GM18499 (cell line): ENCODE measurements at regions not wholly inside any gene's neighbourhood (a gene's known extent, or its start where the extent isn't known, plus 50 kb on each side); places are given as distances from the start of the nearest gene placed in this dataset.

Experiments used
- ATAC-seq: cut with Tn5 transposase; IDR thresholded peaks from one replicate; pipeline ENCODE4 v1.9.1; 2021; ENCODE audit warnings: moderate number of reproducible peaks; ENCODE audit not compliant: insufficient read depth, unreplicated experiment

DNA sequence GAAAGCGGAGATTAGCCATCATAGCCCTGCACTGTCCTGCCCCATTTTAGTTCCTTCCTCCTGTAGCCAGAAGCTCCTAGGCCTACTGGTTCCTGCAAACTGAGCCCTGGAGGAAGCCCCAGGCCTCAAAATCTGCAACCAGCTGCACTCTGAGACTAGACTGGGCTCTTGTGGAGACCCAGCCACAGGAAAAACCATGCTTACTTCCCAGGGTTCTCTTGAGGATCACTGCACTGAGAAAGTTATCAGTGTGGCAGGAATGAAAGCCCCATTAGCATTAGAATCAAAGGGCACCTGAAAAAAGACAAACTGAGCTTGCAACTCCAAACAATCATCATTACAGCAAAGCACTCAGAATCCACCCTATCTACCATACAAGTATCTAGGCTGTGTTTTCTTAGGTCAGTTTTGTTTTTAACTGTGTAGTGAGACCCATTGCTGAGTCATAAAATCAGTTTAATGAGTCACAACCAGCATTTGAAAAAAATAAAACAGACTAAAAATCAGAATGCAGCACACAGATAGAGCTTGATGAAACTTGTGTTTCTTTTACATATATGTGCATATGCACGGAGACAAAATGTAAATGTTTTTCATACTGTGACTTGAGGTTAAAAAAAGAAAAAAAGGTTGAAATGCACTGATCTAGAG is 91.0 kb downstream of the UNC5CL start:
- ATAC-seq, result no peak

GRCh38 chr6:40946738-40947301 is 92.2 kb downstream of the UNC5CL start:
- no peak for ATAC-seq

DNA sequence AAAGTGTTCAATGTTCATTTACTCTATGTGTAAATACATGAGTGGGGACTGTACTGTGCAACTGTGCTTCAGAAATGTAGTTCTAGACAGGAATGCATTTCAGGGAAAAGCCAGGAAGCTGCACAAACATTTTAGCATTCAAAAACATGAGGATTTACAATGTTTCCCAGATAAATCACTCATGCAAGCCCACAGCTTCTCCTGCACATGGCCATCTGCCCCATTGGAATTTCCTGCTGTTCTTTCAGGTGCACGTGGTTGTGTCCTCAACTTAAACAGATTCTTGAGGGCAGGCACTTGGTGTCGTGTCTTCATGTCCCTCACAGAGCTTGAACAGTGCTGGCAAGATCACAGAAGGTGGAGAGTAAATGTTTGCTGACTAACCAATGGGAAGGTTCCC is 101.5 kb downstream of the UNC5CL start:
- no peak for ATAC-seq

DNA sequence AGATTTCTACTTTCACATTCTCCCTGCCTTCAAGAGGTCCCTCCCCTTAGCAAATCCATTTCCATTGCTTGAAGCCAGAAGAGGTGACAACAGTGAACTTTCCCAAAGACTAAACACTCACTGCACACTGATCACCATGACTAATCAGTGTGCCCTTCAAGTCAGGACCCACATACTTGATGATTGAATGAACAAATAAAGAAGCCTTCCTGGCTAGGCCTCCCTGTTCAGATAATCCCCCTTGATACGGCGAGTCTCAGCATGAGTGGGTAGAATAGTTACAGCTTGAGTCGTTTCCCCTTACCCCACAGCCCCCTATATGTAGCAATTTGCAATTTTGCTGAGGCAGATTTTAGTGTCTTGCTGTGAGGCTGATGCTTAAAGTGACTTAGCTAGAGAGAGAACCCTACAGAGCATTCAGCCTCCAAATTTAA is 102.2 kb downstream of the UNC5CL start:
- no peak for ATAC-seq

GRCh38 chr6:40933864-40934263 is 105.2 kb downstream of the UNC5CL start:
- no peak for ATAC-seq

DNA sequence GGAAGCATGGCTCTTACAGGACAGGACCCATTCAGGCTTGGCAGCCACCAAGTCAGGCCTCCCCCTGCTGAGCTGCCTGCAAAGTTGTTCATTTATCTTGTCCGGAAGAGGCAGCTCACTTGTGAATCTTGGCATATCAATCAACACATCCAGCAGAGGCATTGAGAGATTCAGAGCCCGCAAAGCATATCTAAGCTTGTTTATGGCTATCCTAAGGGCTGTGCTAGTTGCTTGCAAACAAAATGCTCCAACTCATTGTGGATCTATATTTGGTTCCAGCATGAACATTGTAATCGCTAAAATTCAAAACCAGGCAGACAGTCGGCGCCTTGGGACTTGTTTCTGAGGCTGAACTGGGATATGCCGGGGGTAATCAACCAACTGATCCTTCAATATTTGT is 106.1 kb downstream of the UNC5CL start:
- ATAC-seq, result no peak

- no peak for ATAC-seq
Observed at GRCh38 chr6:40932366-40932765, 106.7 kb downstream of the UNC5CL start.

DNA sequence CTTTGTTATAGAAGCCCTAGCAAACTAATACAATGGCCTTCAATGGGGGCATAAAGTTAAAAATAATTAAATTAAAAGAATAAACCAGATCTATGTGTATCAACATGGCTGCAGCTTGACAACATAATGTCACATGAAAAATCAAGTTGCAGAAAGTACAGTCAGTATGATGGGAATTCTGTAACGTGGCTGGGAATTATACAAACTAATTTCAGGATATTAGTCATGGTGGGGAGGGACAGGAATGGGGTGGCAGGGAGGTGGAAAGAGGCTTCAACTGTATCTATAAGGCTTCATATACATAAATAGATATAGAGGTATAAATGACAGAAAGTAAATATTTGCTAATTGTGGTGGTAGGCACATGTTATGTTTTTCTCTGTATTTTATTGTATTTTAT is 107.1 kb downstream of the UNC5CL start:
- no peak for ATAC-seq

GRCh38 chr6:40930555-40930954 is 108.5 kb downstream of the UNC5CL start:
- no peak for ATAC-seq

DNA sequence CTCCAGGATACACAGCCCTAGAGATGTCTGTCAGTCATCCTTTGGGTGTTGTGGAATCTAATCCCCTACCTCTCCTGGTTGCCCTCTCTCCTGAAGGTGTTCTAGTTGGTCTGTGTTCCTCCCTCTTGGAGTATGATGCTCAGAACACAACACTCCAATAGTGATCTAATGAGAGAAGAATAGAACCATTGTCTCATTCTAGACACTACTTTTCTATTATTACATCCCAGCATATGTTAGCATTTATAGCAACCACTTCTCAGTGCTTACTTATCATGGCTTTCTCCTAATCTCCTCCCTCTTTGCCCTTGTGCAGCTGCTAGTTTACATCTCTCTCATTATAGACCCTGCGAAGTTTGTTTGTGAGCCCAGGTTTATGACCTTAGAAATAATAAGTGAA is 109.0 kb downstream of the UNC5CL start:
- no peak for ATAC-seq

- ATAC-seq, result no peak
Observed at GRCh38 chr6:40929176-40929575, 109.8 kb downstream of the UNC5CL start.

- no peak for ATAC-seq
Observed at GRCh38 chr6:40928763-40929162, 110.3 kb downstream of the UNC5CL start.

DNA sequence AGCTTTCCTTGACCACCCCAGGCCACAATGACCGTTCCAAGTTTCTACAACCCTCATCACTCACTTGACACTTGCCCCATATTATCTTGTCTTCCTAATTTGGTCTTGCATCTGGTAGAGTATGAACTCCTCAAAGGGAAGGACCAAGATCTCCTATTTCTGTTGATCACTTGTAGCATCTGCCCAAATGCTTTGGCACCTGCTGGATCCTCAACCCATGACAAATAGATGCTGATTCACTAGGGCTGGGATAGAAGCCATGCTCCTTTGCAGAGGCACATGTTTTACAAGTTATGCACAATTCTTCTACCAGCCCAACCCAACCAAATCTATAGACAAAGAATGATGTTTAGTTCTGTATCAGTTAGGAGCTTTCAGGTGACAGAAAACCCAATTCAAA is 110.7 kb downstream of the UNC5CL start:
- no peak for ATAC-seq

DNA sequence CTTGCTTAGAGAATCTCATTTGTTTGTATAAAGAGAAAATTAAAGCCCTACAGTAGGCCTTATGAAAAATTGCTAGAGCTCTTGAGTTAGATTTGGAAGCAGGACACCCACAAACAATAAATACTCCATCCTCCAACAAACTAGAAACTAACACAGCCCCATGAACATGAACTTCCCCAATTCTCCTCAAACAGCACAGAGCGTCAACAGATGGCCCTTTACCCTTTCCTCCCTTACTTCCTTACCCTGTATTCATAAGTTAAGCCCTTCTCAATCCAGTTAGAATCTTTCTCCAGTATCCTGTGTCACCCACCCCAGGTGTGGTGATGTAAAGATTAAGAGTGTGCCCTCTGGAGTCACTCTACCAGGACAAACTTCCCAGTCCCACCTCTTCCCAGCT is 113.7 kb downstream of the UNC5CL start:
- no peak for ATAC-seq

GRCh38 chr6:40924839-40925238 is 114.2 kb downstream of the UNC5CL start:
- no peak for ATAC-seq

- ATAC-seq, result no peak
Observed at GRCh38 chr6:40923880-40924279, 115.1 kb downstream of the UNC5CL start.

DNA sequence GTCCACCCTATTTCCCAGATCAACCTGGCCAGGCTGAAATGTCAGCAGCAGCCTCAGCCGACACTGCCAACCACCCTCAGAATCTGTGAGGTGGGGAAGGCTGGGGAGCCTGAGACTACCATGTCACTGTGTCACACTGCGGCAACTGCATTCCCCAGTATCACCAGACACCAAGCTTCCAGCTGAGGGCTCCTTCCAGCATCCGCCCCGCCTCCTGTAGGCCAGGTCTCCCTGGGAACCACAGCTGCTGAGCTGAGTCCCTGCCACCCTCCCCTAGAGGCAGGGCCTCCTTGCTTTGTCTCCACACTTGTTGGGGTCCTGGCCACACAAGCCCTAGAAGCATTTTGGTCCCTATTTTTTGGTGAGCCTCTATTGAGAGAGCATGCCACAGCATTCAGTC is 115.7 kb downstream of the UNC5CL start:
- ATAC-seq, result no peak

DNA sequence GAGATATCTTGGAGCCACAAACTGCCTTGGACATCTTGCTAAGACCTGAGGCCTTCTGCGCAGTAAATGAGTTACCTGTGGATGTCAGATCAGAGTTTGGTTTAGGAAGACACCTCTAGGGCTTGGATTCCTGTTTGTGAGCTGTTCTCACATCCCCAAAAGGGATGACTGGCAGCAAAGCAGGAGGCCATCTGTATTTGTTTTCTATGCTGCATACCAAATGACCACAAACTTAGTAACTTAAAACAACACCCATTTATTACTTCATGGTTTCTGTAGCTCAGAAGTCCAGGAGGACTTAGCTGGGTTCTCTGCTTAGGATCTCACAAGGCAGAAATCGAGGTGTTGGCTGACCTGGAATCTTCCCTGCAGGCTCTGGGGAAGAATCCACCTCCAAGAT is 116.7 kb downstream of the UNC5CL start:
- no peak for ATAC-seq

DNA sequence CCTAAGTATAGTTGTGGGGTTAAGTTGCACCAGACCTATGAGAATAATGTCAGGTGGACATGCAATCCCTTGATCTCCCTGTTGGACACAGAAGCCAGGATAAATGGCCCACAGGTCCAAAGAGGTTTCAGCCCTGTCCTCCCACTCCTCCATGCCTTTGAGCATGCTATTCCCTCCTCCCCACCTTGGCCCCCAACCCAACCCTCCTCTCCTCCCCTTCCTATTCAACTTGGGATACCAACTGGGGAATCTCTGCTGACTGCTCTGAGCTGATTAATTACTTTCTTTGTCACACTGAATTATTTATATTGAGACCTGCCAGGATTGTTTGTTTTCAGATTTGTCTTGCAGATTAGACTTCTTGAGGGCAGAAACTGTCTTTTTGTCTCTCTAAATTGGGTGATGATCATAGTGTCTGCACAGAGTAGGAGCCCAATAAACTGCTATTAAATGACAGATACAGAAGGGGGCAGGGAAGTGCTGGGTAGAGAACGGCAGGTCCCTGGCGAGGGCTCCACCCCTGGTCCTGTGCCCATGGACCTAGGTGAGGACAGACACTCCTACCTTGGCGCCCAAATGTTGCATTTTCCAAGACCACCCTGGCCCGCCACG is 120.9 kb downstream of the UNC5CL start:
- no peak for ATAC-seq

DNA sequence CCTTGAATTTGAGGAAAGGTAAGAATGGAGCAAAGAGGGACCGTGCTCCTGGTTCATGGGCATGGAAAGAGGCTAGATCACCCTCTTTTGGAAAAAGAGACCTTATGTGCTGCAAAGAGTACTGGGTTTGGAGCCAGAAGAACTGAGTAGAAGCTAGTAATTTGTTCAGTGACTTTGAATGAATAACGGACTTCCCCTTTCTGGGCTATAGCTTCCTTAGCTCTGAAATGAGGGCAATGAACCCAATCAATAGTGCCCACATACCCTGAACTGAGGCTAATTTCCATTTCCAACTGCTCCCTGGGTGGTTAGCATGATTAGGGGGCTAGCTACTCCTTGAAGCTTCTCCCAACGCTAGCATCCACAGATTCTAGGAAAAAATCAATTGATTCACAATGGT is 121.4 kb downstream of the UNC5CL start:
- ATAC-seq, result no peak

- no peak for ATAC-seq
Observed at GRCh38 chr6:40916845-40917244, 122.2 kb downstream of the UNC5CL start.

DNA sequence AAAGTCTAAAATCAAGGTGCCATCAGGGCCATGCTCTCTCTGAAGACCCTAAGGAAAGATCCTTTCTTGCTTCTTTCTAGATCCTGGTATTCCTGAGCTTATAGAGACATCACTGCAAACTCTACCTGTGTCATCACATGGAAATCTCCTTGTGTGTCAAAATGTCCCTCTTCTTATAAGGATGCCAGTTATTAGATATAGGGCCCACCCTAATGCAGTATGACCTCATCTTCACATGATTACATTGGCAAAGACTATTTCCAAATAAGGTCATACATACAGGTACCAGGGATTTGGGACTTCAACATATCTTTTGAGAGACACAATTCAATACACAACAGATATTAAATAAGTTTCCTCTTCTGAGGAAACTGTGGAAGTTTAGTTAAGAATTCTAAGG is 123.9 kb downstream of the UNC5CL start:
- ATAC-seq, result no peak
